T-helper 2 cell (primary cell): ENCODE measurements at regions not wholly inside any gene's neighbourhood (a gene's known extent, or its start where the extent isn't known, plus 50 kb on each side); places are given as distances from the start of the nearest gene placed in this dataset.

ENCODE experiments used
- DNase-seq, 5 experiments: peaks; one replicate each; pipeline versions ENCODE4 v3.0.0 to v3.0.0-alpha.2; 2012 to 2022

DNA sequence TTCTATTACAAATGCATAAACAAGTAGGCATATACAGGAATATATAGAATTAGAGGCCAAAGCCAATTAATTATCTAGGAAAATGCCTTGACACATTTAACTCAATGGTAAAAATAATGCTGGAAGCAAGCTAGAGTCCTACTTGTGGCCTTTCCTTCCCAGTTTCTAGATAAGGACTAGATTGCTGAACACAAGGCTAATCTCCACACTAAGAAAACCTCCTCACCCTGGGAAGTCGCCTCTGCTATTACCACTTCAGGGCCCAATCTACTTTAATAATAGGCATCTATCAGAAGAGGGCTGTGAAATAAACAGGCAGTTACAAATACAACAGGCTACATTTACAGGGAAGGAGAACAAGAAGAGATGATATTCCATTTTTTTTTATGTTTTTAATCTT lies 80.5 kb upstream of the PRICKLE2 start:
- no peak for DNase-seq

GRCh38 chr3:64304828-64305410 lies 79.7 kb upstream of the PRICKLE2 start:
- no peak for DNase-seq

GRCh38 chr3:64303881-64304280 lies 78.6 kb upstream of the PRICKLE2 start:
- no peak for DNase-seq

GRCh38 chr3:64303401-64303800 lies 78.1 kb upstream of the PRICKLE2 start:
- no peak for DNase-seq

DNA sequence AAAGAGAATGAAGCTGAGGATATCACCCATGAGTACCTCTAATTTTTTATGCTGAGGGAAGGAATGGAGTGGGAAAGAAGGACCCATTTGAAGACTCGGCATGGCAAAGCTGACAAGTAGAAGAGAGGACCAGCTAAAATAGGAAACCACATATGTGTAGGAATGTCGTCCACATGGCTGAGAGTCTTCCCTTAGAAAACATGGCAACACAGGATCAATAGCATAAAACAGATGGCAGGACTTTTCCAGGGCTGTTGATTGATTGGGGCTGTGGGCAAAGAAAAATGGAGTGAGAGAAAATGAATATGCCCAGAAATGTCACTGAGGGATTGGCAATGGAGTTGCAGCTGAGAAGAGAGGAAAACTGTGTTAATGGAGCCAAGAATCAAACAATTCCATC lies 76.2 kb upstream of the PRICKLE2 start:
- no peak for DNase-seq

GRCh38 chr3:64300790-64301423 lies 75.6 kb upstream of the PRICKLE2 start:
- no peak for DNase-seq

DNA sequence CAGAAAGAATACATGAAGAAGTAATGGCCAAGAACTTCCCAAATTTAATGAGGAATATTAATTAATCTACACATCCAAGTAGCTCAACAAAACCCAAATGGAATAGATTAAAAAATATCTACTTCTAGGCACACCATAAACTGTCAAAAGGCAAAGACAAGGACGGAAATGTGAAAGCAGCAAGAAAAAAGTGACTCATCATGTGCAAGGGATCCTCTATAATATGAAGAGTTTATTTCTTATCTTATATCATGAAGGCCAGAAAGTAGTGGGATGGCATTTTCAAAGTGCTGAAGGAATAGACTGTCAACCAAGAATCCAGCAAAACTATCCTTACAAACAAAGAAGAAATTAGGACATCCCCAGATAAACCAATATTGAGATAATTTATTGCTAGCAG lies 73.9 kb upstream of the PRICKLE2 start:
- DNase-seq, result no peak

GRCh38 chr3:64297563-64297962 lies 72.3 kb upstream of the PRICKLE2 start:
- no peak for DNase-seq

DNA sequence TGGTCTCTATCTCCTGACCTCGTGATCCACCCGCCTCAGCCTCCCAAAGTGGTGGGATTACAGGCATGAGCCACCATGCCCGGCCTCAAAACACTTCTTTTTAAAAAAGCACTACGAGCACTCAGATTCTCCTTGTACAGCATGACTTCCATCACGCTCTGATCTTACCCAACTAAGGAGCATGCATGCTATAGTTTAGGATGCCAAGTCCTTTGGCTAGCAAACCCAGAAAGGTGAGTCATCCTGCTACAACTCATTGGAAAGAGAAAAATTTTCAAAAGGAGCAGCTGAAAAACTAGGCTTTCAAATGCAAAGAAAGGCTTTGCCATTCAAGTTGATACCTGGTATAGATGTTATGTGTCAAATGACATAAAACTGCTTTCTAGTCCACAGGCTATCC lies 70.3 kb upstream of the PRICKLE2 start:
- DNase-seq, result no peak

GRCh38 chr3:64294771-64295170 lies 69.5 kb upstream of the PRICKLE2 start:
- DNase-seq, result no peak

GRCh38 chr3:64293121-64293520 lies 67.9 kb upstream of the PRICKLE2 start:
- DNase-seq, result no peak

DNA sequence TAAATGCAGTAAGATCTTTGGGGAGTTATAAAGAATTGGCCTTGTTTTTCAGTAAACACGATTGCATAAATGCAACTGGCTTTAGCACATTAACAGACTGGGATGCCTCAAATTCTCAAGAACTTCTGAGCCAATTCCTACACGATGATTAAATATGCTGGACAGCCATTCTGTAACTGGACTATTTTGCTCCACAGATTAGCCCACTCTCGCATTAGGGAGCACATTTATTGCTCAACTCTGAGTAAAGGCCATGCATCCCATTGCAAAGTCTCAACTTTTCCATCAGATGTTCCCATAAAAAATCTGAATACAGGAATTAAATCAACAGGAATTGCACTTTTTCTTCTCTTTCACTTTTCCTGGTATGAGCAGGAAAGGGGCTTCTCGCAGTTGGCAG lies 66.7 kb upstream of the PRICKLE2 start:
- no peak for DNase-seq

- DNase-seq, result no peak
These were observed 66.1 kb upstream of the PRICKLE2 start for GRCh38 chr3:64291345-64291744.

GRCh38 chr3:64290864-64291263 lies 65.6 kb upstream of the PRICKLE2 start:
- DNase-seq, result no peak

DNA sequence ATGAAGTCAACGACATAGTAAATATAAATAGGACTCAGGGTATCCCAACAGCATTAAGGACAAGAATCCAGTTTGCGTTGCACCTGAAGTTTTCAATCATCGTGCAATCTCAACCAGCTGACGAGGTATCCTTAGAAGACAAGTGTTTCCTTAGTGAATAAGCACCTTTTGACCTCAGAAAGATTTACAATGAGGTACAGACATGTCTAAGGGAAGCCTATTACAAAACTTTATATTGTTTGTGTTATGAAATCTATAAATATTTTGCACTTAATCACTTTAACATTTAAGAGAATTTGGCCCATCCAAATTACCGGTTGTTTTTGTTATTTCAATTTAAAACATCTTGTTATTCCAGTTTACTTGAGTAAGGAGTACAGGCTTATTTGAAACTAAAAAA lies 64.9 kb upstream of the PRICKLE2 start:
- DNase-seq, result no peak

DNA sequence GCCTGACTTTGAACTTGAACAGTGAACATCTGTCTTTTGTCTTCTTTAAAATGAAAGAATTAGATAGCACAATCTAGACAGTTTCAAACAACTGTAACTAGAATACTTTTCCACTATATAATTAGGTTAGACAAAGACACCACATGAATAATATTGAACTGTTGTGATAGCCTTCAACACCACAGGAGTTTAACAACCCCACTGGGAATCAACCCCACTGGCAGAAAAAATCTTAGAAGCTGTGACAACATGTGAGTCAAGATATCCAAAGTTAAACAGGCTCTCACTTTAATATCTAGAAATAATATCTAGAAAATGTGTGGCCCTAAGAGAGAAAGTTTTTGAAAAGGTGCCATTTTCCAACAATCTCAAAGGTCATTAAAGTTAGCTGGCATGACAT lies 64.4 kb upstream of the PRICKLE2 start:
- no peak for DNase-seq

- DNase-seq, result no peak
These were observed 53.4 kb upstream of the PRICKLE2 start for GRCh38 chr3:64278625-64279024.

DNA sequence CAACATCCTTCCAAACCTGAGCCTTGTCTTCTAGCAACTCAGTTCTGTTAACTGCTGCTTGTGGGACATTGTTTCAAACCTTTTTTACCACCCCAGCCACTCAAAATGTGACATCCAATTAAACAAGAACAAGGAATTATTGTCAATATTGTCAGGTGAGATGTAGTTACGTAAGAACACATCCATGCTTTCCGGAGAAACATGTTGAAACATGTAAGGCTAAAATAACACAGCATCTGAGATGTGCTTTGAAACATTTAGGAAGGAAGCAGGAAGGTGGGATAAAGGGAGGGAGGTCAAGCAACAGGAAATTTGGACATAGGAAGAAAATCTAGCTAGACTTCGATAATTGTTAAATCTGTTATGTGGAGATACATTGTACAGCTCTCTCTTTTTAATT lies 50.9 kb upstream of the PRICKLE2 start:
- no peak for DNase-seq
